Parathyroid adenoma (tissue), 2 donors: ENCODE measurements at regions not wholly inside any gene's neighbourhood (a gene's known extent, or its start where the extent isn't known, plus 50 kb on each side); places are given as distances from the start of the nearest gene placed in this dataset.

Source experiments
- H2AFZ ChIP-seq: fragments of 300-600 bp; sonication (generic); one replicate; pipeline ENCODE4 v1.7.0; 2017; ENCODE audit warnings: antibody characterized with exemption, mild to moderate bottlenecking
- H3K27ac ChIP-seq: fragments of 300-600 bp; sonication (generic); one replicate; pipeline ENCODE4 v1.7.0; 2017
- H3K27me3 ChIP-seq: fragments of 300-600 bp; sonication (generic); one replicate; pipeline ENCODE4 v1.7.0; 2017; ENCODE audit warnings: low read length; ENCODE audit not compliant: control insufficient read depth, insufficient read depth
- H3K36me3 ChIP-seq: fragments of 300-600 bp; sonication (generic); one replicate; pipeline ENCODE4 v1.7.0; 2017; ENCODE audit warnings: low read length; ENCODE audit not compliant: control insufficient read depth, insufficient read depth
- H3K4me1 ChIP-seq: fragments of 300-600 bp; sonication (generic); one replicate; pipeline ENCODE4 v1.7.0; 2017; ENCODE audit warnings: control low read depth
- H3K4me2 ChIP-seq: fragments of 300-600 bp; sonication (generic); one replicate; pipeline ENCODE4 v1.7.0; 2017; ENCODE audit warnings: low read length
- H3K4me3 ChIP-seq: fragments of 300-600 bp; sonication (generic); one replicate; pipeline ENCODE4 v1.7.0; 2017; ENCODE audit warnings: low read depth, low read length
- H3K79me2 ChIP-seq: fragments of 300-600 bp; sonication (generic); one replicate; pipeline ENCODE4 v1.7.0; 2017; ENCODE audit warnings: control low read depth
- H3K9ac ChIP-seq: fragments of 300-600 bp; sonication (generic); one replicate; pipeline ENCODE4 v1.7.0; 2017; ENCODE audit warnings: mild to moderate bottlenecking
- H3K9me3 ChIP-seq: fragments of 300-600 bp; sonication (generic); one replicate; pipeline ENCODE4 v1.7.0; 2017; ENCODE audit warnings: low read length; ENCODE audit not compliant: control insufficient read depth
- CTCF ChIP-seq: fragments of 300-600 bp; sonication (generic); IDR thresholded peaks from one replicate; pipeline ENCODE4 v1.7.0; 2017; ENCODE audit warnings: antibody characterized with exemption, mild to moderate bottlenecking
- donor health status: primary hyperparathyroidism.

- no peaks in the 10 kb centered on the region for H3K4me1 ChIP-seq
- no peak overlapping the region for H3K9ac ChIP-seq
- no peak for TF ChIP-seq CTCF
- no peak overlapping the region for H2AFZ ChIP-seq
- no peaks in the 10 kb centered on the region for H3K9me3 ChIP-seq
- H3K4me3 ChIP-seq = no peak overlapping the region
- H3K4me2 ChIP-seq = no peak overlapping the region
- H3K27me3 ChIP-seq = no peaks in the 10 kb centered on the region
- H3K79me2 ChIP-seq = no peaks in the 10 kb centered on the region
- no peak overlapping the region for H3K27ac ChIP-seq
- H3K36me3 ChIP-seq = no peaks in the 10 kb centered on the region
Observed at GRCh38 chr1:187313115-187313514, 484.4 kb downstream of the PLA2G4A start.

DNA sequence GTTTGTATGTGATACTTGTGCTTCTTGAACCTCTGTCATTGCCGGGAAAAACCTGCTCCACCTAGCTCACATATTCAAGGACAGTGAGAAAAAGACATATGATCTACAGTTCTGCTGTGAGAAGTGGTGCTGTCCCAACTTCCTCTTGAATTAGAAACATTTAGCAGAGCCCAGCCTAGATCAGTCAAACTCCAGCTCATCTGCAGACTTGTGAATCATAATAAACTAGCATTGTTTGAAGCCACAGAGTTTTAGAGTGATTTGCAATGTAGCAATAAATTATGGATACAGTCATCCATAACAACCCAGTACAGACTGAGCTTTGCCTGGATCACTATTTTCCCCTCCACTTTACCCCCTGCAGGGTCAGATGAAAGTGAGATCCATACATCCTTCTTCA lies 497.8 kb downstream of the PLA2G4A start:
- TF ChIP-seq CTCF = no peak

GRCh38 chr1:187336441-187337168 lies 507.9 kb downstream of the PLA2G4A start:
- H3K27me3 ChIP-seq = no peaks in the 10 kb centered on the region
- no peak overlapping the region for H3K4me3 ChIP-seq
- no peaks in the 10 kb centered on the region for H3K79me2 ChIP-seq
- H3K4me1 ChIP-seq = no peaks in the 10 kb centered on the region
- no peak overlapping the region for H3K9ac ChIP-seq
- no peaks in the 10 kb centered on the region for H3K9me3 ChIP-seq
- no peaks in the 10 kb centered on the region for H3K36me3 ChIP-seq
- H2AFZ ChIP-seq = no peak overlapping the region
- no peak for TF ChIP-seq CTCF
- no peak overlapping the region for H3K27ac ChIP-seq
- H3K4me2 ChIP-seq = no peak overlapping the region

More for the DNA sequence above, 497.8 kb downstream of the PLA2G4A start:
- no peaks in the 10 kb centered on the region for H3K4me1 ChIP-seq
- H3K4me3 ChIP-seq = no peak overlapping the region
- H3K27ac ChIP-seq = no peak overlapping the region
- no peaks in the 10 kb centered on the region for H3K36me3 ChIP-seq
- no peak overlapping the region for H3K9ac ChIP-seq
- no peaks in the 10 kb centered on the region for H3K79me2 ChIP-seq
- no peak overlapping the region for H3K4me2 ChIP-seq
- H3K27me3 ChIP-seq = no peaks in the 10 kb centered on the region
- H3K9me3 ChIP-seq = no peaks in the 10 kb centered on the region
- no peak overlapping the region for H2AFZ ChIP-seq

DNA sequence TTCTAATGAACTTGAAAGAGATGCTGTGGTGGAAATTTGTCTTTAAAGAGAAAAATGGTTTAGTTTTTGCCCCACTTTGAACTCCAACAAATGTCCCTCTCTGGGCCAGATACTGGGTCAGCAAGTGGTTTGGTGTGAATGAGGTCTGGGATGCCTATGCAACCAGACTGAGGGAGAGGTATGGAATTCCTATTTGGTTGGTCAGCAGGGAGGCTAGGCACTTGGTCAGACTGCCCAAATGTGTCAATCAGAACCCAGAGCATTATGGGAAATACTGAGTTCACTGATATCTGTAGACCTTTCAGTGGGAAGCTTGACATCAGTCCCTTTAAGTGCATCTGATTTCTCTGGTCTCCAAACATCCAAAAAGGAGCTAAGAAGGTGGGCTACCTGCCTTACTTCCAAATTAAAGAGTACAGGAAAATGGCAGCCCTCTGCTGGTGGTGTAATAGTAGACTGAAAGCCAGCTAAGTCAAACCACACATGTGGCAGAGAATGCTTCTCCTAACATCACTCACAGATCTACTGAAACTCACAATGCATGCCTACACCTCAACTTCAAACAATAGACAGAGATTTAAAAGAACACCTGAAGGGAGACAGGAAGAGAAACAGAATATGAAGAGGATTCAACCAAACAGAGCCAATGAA lies 510.1 kb downstream of the PLA2G4A start:
- Histone ChIP-seq H3K4me2 (no peak overlapping the region), H3K27ac (no peak overlapping the region), H3K9ac (no peak overlapping the region), H3K9me3 (no peaks in the 10 kb centered on the region), H3K27me3 (no peaks in the 10 kb centered on the region), H3K4me1 (no peaks in the 10 kb centered on the region), H3K36me3 (no peaks in the 10 kb centered on the region), H3K4me3 (no peak overlapping the region), H3K79me2 (no peaks in the 10 kb centered on the region), H2AFZ (no peak overlapping the region)
- TF ChIP-seq CTCF = no peak
